ENCODE measurements at regions not wholly inside any gene's neighbourhood (a gene's known extent, or its start where the extent isn't known, plus 50 kb on each side); places are given as distances from the start of the nearest gene placed in this dataset.

DNA sequence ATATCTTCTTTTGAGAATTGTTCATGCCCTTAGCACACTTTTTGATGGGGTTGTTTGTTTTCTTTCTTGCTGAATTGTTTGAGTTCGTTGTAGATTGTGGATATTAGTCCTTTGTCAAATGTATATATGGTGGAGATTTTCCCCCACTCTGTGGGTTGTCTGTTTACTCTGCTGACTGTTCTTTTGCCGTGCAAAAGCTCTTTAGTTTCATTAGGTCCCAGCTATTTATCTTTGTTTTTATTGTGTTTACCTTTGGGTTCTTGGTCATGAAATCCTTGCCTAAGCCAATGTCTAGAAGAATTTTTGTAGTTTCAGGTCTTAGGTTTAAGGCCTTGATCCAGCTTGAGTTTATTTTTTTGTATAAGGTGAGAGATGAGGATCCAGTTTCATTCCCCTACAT, 1372.6 kb upstream of the TENM3 start:
- no peak for TF ChIP-seq POLR2AphosphoS5 (IDR thresholded peaks at IDR 0.05; ENCODE audit: low read depth, low read length)
- no peak for TF ChIP-seq POLR2A (IDR thresholded peaks at IDR 0.05; ENCODE audit: low read depth, low read length)
